ENCODE measurements at regions not wholly inside any gene's neighbourhood (a gene's known extent, or its start where the extent isn't known, plus 50 kb on each side); places are given as distances from the start of the nearest gene placed in this dataset.
"Not testable (repeated sequence)": the region's sequence is repeated elsewhere in the genome, so short reads cannot be mapped to it uniquely, and the experiment has no call there.

GRCh38 chr17:16870253-16871245 is 101.4 kb downstream of the TNFRSF13B start:
- DNase-seq (ENCODE audit: low spot score) = no peak

GRCh38 chr17:16869531-16870252 is 102.2 kb downstream of the TNFRSF13B start:
- DNase-seq (ENCODE audit: low spot score) = not testable (repeated sequence)

- not testable (repeated sequence) for DNase-seq (ENCODE audit: low spot score)
Measured at GRCh38 chr17:16868616-16869015, 103.3 kb downstream of the TNFRSF13B start.

GRCh38 chr17:16867545-16867944 is 104.4 kb downstream of the TNFRSF13B start:
- not testable (repeated sequence) for DNase-seq (ENCODE audit: low spot score)

- DNase-seq (ENCODE audit: low spot score) = not testable (repeated sequence)
Measured at GRCh38 chr17:16866841-16867240, 105.1 kb downstream of the TNFRSF13B start.

GRCh38 chr17:16866436-16866835 is 105.5 kb downstream of the TNFRSF13B start:
- DNase-seq (ENCODE audit: low spot score) = no peak

GRCh38 chr17:16865704-16866103 is 106.2 kb downstream of the TNFRSF13B start:
- not testable (repeated sequence) for DNase-seq (ENCODE audit: low spot score)

- not testable (repeated sequence) for DNase-seq (ENCODE audit: low spot score)
Measured at GRCh38 chr17:16865077-16865613, 106.8 kb downstream of the TNFRSF13B start.

GRCh38 chr17:16864462-16865076 is 107.3 kb downstream of the TNFRSF13B start:
- DNase-seq (ENCODE audit: low spot score) = not testable (repeated sequence)

GRCh38 chr17:16861152-16861551 is 110.8 kb downstream of the TNFRSF13B start:
- not testable (repeated sequence) for DNase-seq (ENCODE audit: low spot score)

GRCh38 chr17:16860467-16860866 is 111.5 kb downstream of the TNFRSF13B start:
- DNase-seq (ENCODE audit: low spot score) = not testable (repeated sequence)

GRCh38 chr17:16859515-16859914 is 112.4 kb downstream of the TNFRSF13B start:
- DNase-seq (ENCODE audit: low spot score) = not testable (repeated sequence)

- DNase-seq (ENCODE audit: low spot score) = not testable (repeated sequence)
Measured at GRCh38 chr17:16857746-16858145, 114.2 kb downstream of the TNFRSF13B start.

- DNase-seq (ENCODE audit: low spot score) = not testable (repeated sequence)
Measured at GRCh38 chr17:16856846-16857245, 115.1 kb downstream of the TNFRSF13B start.

GRCh38 chr17:16856171-16856570 is 115.7 kb downstream of the TNFRSF13B start:
- DNase-seq (ENCODE audit: low spot score) = not testable (repeated sequence)

- not testable (repeated sequence) for DNase-seq (ENCODE audit: low spot score)
Measured at GRCh38 chr17:16854636-16855035, 117.3 kb downstream of the TNFRSF13B start.

- no peak for DNase-seq (ENCODE audit: low spot score)
Measured at GRCh38 chr17:16853661-16854320, 118.1 kb downstream of the TNFRSF13B start.

- DNase-seq (ENCODE audit: low spot score) = not testable (repeated sequence)
Measured at GRCh38 chr17:16849861-16850260, 122.1 kb downstream of the TNFRSF13B start.

- DNase-seq (ENCODE audit: low spot score) = not testable (repeated sequence)
Measured at GRCh38 chr17:16848997-16849396, 122.9 kb downstream of the TNFRSF13B start.

- not testable (repeated sequence) for DNase-seq (ENCODE audit: low spot score)
Measured at GRCh38 chr17:16845098-16845497, 126.8 kb downstream of the TNFRSF13B start.

- DNase-seq (ENCODE audit: low spot score) = not testable (repeated sequence)
Measured at GRCh38 chr17:16844669-16845068, 127.2 kb downstream of the TNFRSF13B start.
